Left renal pelvis (tissue), 4 donors: ENCODE measurements at regions not wholly inside any gene's neighbourhood (a gene's known extent, or its start where the extent isn't known, plus 50 kb on each side); places are given as distances from the start of the nearest gene placed in this dataset.
"Not testable (repeated sequence)": the region's sequence is repeated elsewhere in the genome, so short reads cannot be mapped to it uniquely, and the experiment has no call there.

Experiments used
- DNase-seq, 4 donors: peaks; one replicate each; pipeline ENCODE4 v3.0.0-alpha.2; 2013; ENCODE audit warnings: low read depth in 4 of 4, low spot score in 3 of 4

- no peak for DNase-seq
Measured at GRCh38 chr1:95734560-95734959, 500.6 kb downstream of the RWDD3 start.

GRCh38 chr1:95742591-95743089 lies 508.6 kb downstream of the RWDD3 start:
- no peak for DNase-seq

- no peak for DNase-seq
Measured at GRCh38 chr1:95744731-95745130, 510.7 kb downstream of the RWDD3 start.

GRCh38 chr1:95752515-95753381 lies 518.7 kb downstream of the RWDD3 start:
- DNase-seq = no peak

GRCh38 chr1:95753382-95754016 lies 519.5 kb downstream of the RWDD3 start:
- DNase-seq = no peak

- no peak for DNase-seq
Measured at GRCh38 chr1:95754412-95754811, 520.4 kb downstream of the RWDD3 start.

- DNase-seq = no peak
Measured at GRCh38 chr1:95766036-95766435, 532.0 kb downstream of the RWDD3 start.

GRCh38 chr1:95770581-95770980 lies 536.6 kb downstream of the RWDD3 start:
- no peak for DNase-seq

- no peak for DNase-seq
Measured at GRCh38 chr1:95778217-95778616, 544.2 kb downstream of the RWDD3 start.

- DNase-seq = no peak
Measured at GRCh38 chr1:95780836-95781235, 546.8 kb downstream of the RWDD3 start.

- DNase-seq = no peak
Measured at GRCh38 chr1:95790136-95790535, 556.1 kb downstream of the RWDD3 start.

- no peak for DNase-seq
Measured at GRCh38 chr1:95793893-95794292, 559.9 kb downstream of the RWDD3 start.

GRCh38 chr1:95797761-95798160 lies 563.8 kb downstream of the RWDD3 start:
- not testable (repeated sequence) for DNase-seq

GRCh38 chr1:95806171-95806570 lies 572.2 kb downstream of the RWDD3 start:
- no peak for DNase-seq

GRCh38 chr1:95809391-95809790 lies 575.4 kb downstream of the RWDD3 start:
- no peak for DNase-seq

GRCh38 chr1:95815511-95815910 lies 581.5 kb downstream of the RWDD3 start:
- no peak for DNase-seq

- no peak for DNase-seq
Measured at GRCh38 chr1:95829556-95829955, 595.5 kb downstream of the RWDD3 start.

- no peak for DNase-seq
Measured at GRCh38 chr1:95832370-95832769, 598.4 kb downstream of the RWDD3 start.

GRCh38 chr1:95849439-95849838 lies 615.4 kb downstream of the RWDD3 start:
- no peak for DNase-seq

GRCh38 chr1:95850165-95850649 lies 616.2 kb downstream of the RWDD3 start:
- no peak for DNase-seq

- no peak for DNase-seq
Measured at GRCh38 chr1:95850763-95851162, 616.8 kb downstream of the RWDD3 start.
